ENCODE measurements at regions not wholly inside any gene's neighbourhood (a gene's known extent, or its start where the extent isn't known, plus 50 kb on each side); places are given as distances from the start of the nearest gene placed in this dataset.

GRCh38 chr7:118948508-118948907, 724.0 kb downstream of the ANKRD7 start:
- no peak for TF ChIP-seq CTCF (conservative IDR thresholded peaks at IDR 0.05)
- no peak for TF ChIP-seq EZH2 (IDR thresholded peaks at IDR 0.05; ENCODE audit: low read depth)
